K562 (cell line): ENCODE measurements at regions not wholly inside any gene's neighbourhood (a gene's known extent, or its start where the extent isn't known, plus 50 kb on each side); places are given as distances from the start of the nearest gene placed in this dataset.

ENCODE experiments used
- ATAC-seq: fragments of 200-7000 bp; cut with Tn5 transposase; 3 replicates; pipeline ENCODE4 v1.9.1; 2020; ENCODE audit warnings: moderate library complexity
- BruUV-seq: library from RNA; stranded (reverse); fragments of 400-500 nt; replicated peaks from 2 replicates; lab custom pipeline; 2021; lab: Mats Ljungman, UMichigan
- CTCF ChIA-PET: fragments of 300-600 bp; formaldehyde crosslinking; extraction: SDS; loops from one replicate; lab custom pipeline; 2021; ENCODE audit warnings: low intra/inter-chr PET ratio; lab: Yijun Ruan, JAX
- POLR2A ChIA-PET: fragments of 300-600, 350-650 bp; sonication (Branson Sonifier 250); formaldehyde crosslinking; extraction: SDS; loops from one replicate; lab custom pipeline; 2021; ENCODE audit warnings: antibody characterized with exemption, inconsistent platforms; lab: Yijun Ruan, JAX
- DNase-seq, 4 experiments: peaks; one replicate each; pipeline versions ENCODE4 v3.0.0 to v3.0.0-alpha.2; 2011 to 2018; ENCODE audit warnings: low spot score in 3 of 4, mixed read lengths in 3 of 4; ENCODE audit errors: extremely low read depth in 1 of 4
- FAIRE-seq: peaks from 2 replicates; lab custom pipeline; 2011; peaks lifted over from hg19 to GRCh38; lab: Jason Lieb, UNC
- H2AFZ ChIP-seq: 2 replicates; pipeline ENCODE4 v1.6.0; 2011; ENCODE audit warnings: low read depth, low read length, control low read depth, inconsistent platforms
- H3K27ac ChIP-seq: fragments of 200-600 bp; 3 replicates; pipeline ENCODE4 v1.8.0; 2011; ENCODE audit warnings: low read depth, mild to moderate bottlenecking, control low read depth, inconsistent platforms, low read length, moderate library complexity, mixed read lengths; ENCODE audit errors: extremely low read depth
- H3K27me3 ChIP-seq, 2 experiments: fragments of 300-600 bp in 1 of 2; 2 replicates in 1 of 2; 3 replicates in 1 of 2; pipeline versions ENCODE4 v1.6.0 to v1.8.0; 2011; ENCODE audit warnings: inconsistent platforms in 2 of 2, low read length in 2 of 2, mild to moderate bottlenecking in 1 of 2, mixed read lengths in 1 of 2, moderate library complexity in 1 of 2; ENCODE audit not compliant: control insufficient read depth in 2 of 2, insufficient read depth in 2 of 2
- H3K36me3 ChIP-seq: fragments of 300-600 bp; 3 replicates; pipeline ENCODE4 v1.8.0; 2011; ENCODE audit warnings: mild to moderate bottlenecking, low read length, inconsistent platforms; ENCODE audit not compliant: control insufficient read depth, insufficient read depth
- H3K4me1 ChIP-seq, 2 experiments: fragments of 200-600 bp in 1 of 2; replicated peaks in 1 of 2; 2 replicates in 1 of 2; 3 replicates in 1 of 2; pipeline versions ENCODE4 v1.5.1 to v1.8.0; 2011; ENCODE audit warnings: inconsistent platforms in 2 of 2, low read length in 2 of 2, mild to moderate bottlenecking in 1 of 2, mixed read lengths in 1 of 2, moderate library complexity in 1 of 2; ENCODE audit not compliant: control insufficient read depth in 2 of 2, insufficient read depth in 2 of 2
- H3K4me2 ChIP-seq: 2 replicates; pipeline ENCODE4 v1.6.1; 2011; ENCODE audit warnings: low read length, control low read depth, inconsistent platforms, mixed read lengths; ENCODE audit not compliant: insufficient read depth
- H3K4me3 ChIP-seq: fragments of 200-600 bp; sonication (generic), shearing (Covaris generic); 2 replicates; pipeline ENCODE4 v1.5.1; 2016; ENCODE audit warnings: control low read depth, inconsistent platforms
- H3K79me2 ChIP-seq: fragments of 200-600 bp; 3 replicates; pipeline ENCODE4 v1.8.0; 2011; ENCODE audit warnings: low read length, inconsistent platforms; ENCODE audit not compliant: control insufficient read depth, insufficient read depth
- H3K9ac ChIP-seq, 2 experiments: 2 replicates each; pipeline versions ENCODE4 v1.6.0 to v1.6.1; 2011; ENCODE audit warnings: low read depth in 2 of 2, low read length in 2 of 2, control low read depth in 1 of 2, inconsistent platforms in 1 of 2, mild to moderate bottlenecking in 1 of 2, mixed read lengths in 1 of 2; ENCODE audit not compliant: insufficient read depth in 1 of 2
- H3K9me1 ChIP-seq: one replicate; pipeline ENCODE4 v1.6.0; 2011; ENCODE audit warnings: inconsistent platforms, mild to moderate bottlenecking, low read length, moderate library complexity; ENCODE audit not compliant: control insufficient read depth, insufficient read depth
- H3K9me3 ChIP-seq: replicated peaks from 2 replicates; pipeline ENCODE4 v1.5.1; 2011; ENCODE audit warnings: low read depth, low read length, inconsistent platforms; ENCODE audit not compliant: control insufficient read depth, insufficient read depth
- H4K20me1 ChIP-seq: replicated peaks from 2 replicates; pipeline ENCODE4 v1.6.1; 2011; ENCODE audit warnings: low read length, inconsistent platforms, mixed read lengths; ENCODE audit not compliant: control insufficient read depth, insufficient read depth
- BHLHE40 ChIP-seq: IDR thresholded peaks from 2 replicates; pipeline ENCODE4 v1.6.1; 2011; ENCODE audit warnings: low read length, improper control_type of control experiment
- GATAD2B ChIP-seq: fragments of 450-650 bp; IDR thresholded peaks from 2 replicates; pipeline ENCODE4 v1.6.1; 2017; ENCODE audit warnings: mild to moderate bottlenecking, borderline replicate concordance
- GTF2A2 ChIP-seq: IDR thresholded peaks from 2 replicates; pipeline ENCODE4 v1.6.1; 2016; ENCODE audit warnings: mild to moderate bottlenecking, missing genetic modification characterization, missing compliant biosample characterization
- HNRNPLL ChIP-seq: fragments of 200-400 bp; formaldehyde crosslinking; IDR thresholded peaks from 2 replicates; pipeline ENCODE4 v1.6.1; 2017; ENCODE audit warnings: low read length, low read depth, mild to moderate bottlenecking; ENCODE audit not compliant: poor library complexity, severe bottlenecking
- KDM1A ChIP-seq, 2 experiments: fragments of 450-650 bp; IDR thresholded peaks; 2 replicates each; pipeline ENCODE4 v1.6.1; 2016; ENCODE audit warnings: mild to moderate bottlenecking in 2 of 2
- MEF2A ChIP-seq: IDR thresholded peaks from 2 replicates; pipeline ENCODE4 v1.6.1; 2011; ENCODE audit warnings: low read depth, mild to moderate bottlenecking, low read length, moderate library complexity; ENCODE audit not compliant: control insufficient read depth
- NR3C1 ChIP-seq: sonication (generic); formaldehyde crosslinking; IDR thresholded peaks from 2 replicates; pipeline ENCODE4 v1.8.1; 2022; ENCODE audit warnings: missing genetic modification reagents
- PHF8 ChIP-seq: fragments of 200-600 bp; sonication (generic); IDR thresholded peaks from 2 replicates; pipeline ENCODE4 v1.6.1; 2012; ENCODE audit warnings: mixed run types, mild to moderate bottlenecking, inconsistent platforms, low read length, moderate library complexity, borderline replicate concordance
- POU5F1 ChIP-seq: fragments of 150-350 bp; IDR thresholded peaks from 2 replicates; pipeline ENCODE4 v1.6.1; 2014; ENCODE audit warnings: borderline replicate concordance, low read length, low read depth, mild to moderate bottlenecking; ENCODE audit not compliant: partially characterized antibody
- PTRF ChIP-seq: fragments of 450-650 bp; IDR thresholded peaks from 2 replicates; pipeline ENCODE4 v1.6.1; 2016; ENCODE audit warnings: mild to moderate bottlenecking, missing genetic modification characterization, missing compliant biosample characterization
- RBFOX2 ChIP-seq: fragments of 200-400 bp; formaldehyde crosslinking; IDR thresholded peaks from 2 replicates; pipeline ENCODE4 v1.6.1; 2017; ENCODE audit warnings: low read depth, mild to moderate bottlenecking, low read length, moderate library complexity
- ZBTB17 ChIP-seq: fragments of 450-650 bp; formaldehyde crosslinking; IDR thresholded peaks from 2 replicates; pipeline ENCODE4 v1.4.0; 2020; ENCODE audit warnings: mild to moderate bottlenecking
- ZFP1 ChIP-seq: fragments of 450-650 bp; formaldehyde crosslinking; IDR thresholded peaks from 2 replicates; pipeline ENCODE4 v1.4.0; 2020; ENCODE audit warnings: mild to moderate bottlenecking, mixed read lengths
- WGBS: fragments of 100-300 bp; shearing (Covaris generic); methylation state at CpG from one replicate; pipeline ENCODE4 v1.1.6; 2016; ENCODE audit warnings: low coverage, mixed read lengths; ENCODE audit not compliant: insufficient coverage; ENCODE audit errors: missing lambda C conversion rate; 5-methylcytosine and 5-hydroxymethylcytosine counted together
- in situ Hi-C: fragments of 300-500 bp; cut with MboI; formaldehyde crosslinking; loops from 4 replicates; pipeline ENCODE4 v1.15.0; 2018; ENCODE audit warnings: inconsistent platforms, mixed read lengths
- intact Hi-C: fragments of 100-400 bp; cut with micrococcal nuclease; formaldehyde crosslinking; loops from 2 replicates; pipeline ENCODE4 v1.14.2; 2022
- TF ChIP-seq, protein P1 (sequence below): fragments of 250-450 bp; sonication (Bioruptor Pico); IDR thresholded peaks from 2 replicates; pipeline ENCODE4 v1.4.0; 2020; ENCODE audit warnings: mild to moderate bottlenecking, moderate library complexity, borderline replicate concordance
- TF ChIP-seq, protein P2 (sequence below): fragments of 450-650 bp; formaldehyde crosslinking; IDR thresholded peaks from 2 replicates; pipeline ENCODE4 v1.4.0; 2020; ENCODE audit warnings: mild to moderate bottlenecking, mixed read lengths
- TF ChIP-seq, protein P3 (sequence below): fragments of 250-450 bp; sonication (Bioruptor Pico); IDR thresholded peaks from 2 replicates; pipeline ENCODE4 v1.4.0; 2020

DNA sequence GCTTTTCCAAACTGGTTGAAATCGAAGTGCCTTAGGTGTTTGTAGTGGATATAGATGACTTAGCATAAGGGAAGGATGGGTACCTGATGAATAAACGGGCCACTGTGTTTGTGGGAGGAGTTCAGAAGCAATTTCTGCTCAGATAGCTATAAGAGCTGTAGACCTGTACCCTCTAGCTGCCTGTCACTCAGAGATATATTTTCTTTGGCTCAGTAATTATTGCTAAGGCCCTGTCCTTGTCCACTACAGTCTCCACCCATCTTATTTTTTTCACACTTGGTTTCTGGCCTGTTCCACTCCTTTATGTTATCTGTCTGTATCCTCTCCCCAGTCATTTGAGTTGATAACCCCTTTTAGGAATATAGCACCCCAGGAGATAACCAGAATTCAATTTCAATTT is 74.8 kb upstream of the RMST start:
- H3K79me2 ChIP-seq = no peaks in the 10 kb centered on the region
- TF ChIP-seq GATAD2B (no peak), PHF8 (no peak), GTF2A2 (no peak), NR3C1 (CRISPR knock-in tag) (no peak), PTRF (tag) (no peak), BHLHE40 (no peak), MEF2A (no peak), HNRNPLL (no peak), POU5F1 (no peak), RBFOX2 (no peak), ZBTB17 (no peak), ZFP1 (CRISPR knock-in tag) (no peak), KDM1A (IDR thresholded peaks at IDR 0.05) (no peak)
- TF ChIP-seq, protein P1, sequence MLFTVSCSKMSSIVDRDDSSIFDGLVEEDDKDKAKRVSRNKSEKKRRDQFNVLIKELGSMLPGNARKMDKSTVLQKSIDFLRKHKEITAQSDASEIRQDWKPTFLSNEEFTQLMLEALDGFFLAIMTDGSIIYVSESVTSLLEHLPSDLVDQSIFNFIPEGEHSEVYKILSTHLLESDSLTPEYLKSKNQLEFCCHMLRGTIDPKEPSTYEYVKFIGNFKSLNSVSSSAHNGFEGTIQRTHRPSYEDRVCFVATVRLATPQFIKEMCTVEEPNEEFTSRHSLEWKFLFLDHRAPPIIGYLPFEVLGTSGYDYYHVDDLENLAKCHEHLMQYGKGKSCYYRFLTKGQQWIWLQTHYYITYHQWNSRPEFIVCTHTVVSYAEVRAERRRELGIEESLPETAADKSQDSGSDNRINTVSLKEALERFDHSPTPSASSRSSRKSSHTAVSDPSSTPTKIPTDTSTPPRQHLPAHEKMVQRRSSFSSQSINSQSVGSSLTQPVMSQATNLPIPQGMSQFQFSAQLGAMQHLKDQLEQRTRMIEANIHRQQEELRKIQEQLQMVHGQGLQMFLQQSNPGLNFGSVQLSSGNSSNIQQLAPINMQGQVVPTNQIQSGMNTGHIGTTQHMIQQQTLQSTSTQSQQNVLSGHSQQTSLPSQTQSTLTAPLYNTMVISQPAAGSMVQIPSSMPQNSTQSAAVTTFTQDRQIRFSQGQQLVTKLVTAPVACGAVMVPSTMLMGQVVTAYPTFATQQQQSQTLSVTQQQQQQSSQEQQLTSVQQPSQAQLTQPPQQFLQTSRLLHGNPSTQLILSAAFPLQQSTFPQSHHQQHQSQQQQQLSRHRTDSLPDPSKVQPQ (CRISPR knock-in tag) = no peak
- TF ChIP-seq, protein P2, sequence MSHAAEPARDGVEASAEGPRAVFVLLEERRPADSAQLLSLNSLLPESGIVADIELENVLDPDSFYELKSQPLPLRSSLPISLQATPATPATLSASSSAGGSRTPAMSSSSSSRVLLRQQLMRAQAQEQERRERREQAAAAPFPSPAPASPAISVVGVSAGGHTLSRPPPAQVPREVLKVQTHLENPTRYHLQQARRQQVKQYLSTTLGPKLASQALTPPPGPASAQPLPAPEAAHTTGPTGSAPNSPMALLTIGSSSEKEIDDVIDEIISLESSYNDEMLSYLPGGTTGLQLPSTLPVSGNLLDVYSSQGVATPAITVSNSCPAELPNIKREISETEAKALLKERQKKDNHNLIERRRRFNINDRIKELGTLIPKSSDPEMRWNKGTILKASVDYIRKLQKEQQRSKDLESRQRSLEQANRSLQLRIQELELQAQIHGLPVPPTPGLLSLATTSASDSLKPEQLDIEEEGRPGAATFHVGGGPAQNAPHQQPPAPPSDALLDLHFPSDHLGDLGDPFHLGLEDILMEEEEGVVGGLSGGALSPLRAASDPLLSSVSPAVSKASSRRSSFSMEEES (CRISPR knock-in tag) = no peak
- TF ChIP-seq, protein P3, sequence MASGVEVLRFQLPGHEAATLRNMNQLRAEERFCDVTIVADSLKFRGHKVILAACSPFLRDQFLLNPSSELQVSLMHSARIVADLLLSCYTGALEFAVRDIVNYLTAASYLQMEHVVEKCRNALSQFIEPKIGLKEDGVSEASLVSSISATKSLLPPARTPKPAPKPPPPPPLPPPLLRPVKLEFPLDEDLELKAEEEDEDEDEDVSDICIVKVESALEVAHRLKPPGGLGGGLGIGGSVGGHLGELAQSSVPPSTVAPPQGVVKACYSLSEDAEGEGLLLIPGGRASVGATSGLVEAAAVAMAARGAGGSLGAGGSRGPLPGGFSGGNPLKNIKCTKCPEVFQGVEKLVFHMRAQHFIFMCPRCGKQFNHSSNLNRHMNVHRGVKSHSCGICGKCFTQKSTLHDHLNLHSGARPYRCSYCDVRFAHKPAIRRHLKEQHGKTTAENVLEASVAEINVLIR (CRISPR knock-in tag) = no peak

More for the DNA sequence above, 74.8 kb upstream of the RMST start:
- Histone ChIP-seq H2AFZ (no peak overlapping the region), H3K9ac (no peak overlapping the region), H3K4me1 (no peaks in the 10 kb centered on the region), H3K27ac (no peak overlapping the region), H3K36me3 (no peaks in the 10 kb centered on the region), H3K9me3 (no peaks in the 10 kb centered on the region; the same call in 1 of the 2 replicates), H3K9me1 (no peaks in the 10 kb centered on the region), H4K20me1 (no peaks in the 10 kb centered on the region), H3K27me3 (no peaks in the 10 kb centered on the region), H3K4me2 (no peak overlapping the region), H3K4me3 (no peak overlapping the region)
- ChIA-PET POLR2A (no interaction called here), CTCF (interaction anchor here (0.7 kb wide), 1 partner anchor 52 kb away, joined by 3 read pairs; no protein-coding TSS in a partner anchor)
- intact Hi-C loops = no loop called here
- no TSS peak for BruUV-seq
- in situ Hi-C loops = no loop called here
- no peak for ATAC-seq
- DNase-seq = no peak
- FAIRE-seq = no peak
- 0% methylated on average over 2 of the region's 2 CpGs for WGBS
